Activated T-cell treated with anti-CD3 and anti-CD28 coated beads, Interleukin-2, amount 50 U/mL, for 24 hours (primary cell): ENCODE measurements at regions not wholly inside any gene's neighbourhood (a gene's known extent, or its start where the extent isn't known, plus 50 kb on each side); places are given as distances from the start of the nearest gene placed in this dataset.

Experiments
- DNase-seq: peaks from one replicate; pipeline ENCODE4 v3.0.0-alpha.2; 2020
- H3K27ac Mint-ChIP-seq: 2 replicates; pipeline ENCODE4 v1.8.0; 2020; ENCODE audit warnings: mild to moderate bottlenecking, mixed read lengths
- H3K27me3 Mint-ChIP-seq: 2 replicates; pipeline ENCODE4 v1.8.0; 2020; ENCODE audit warnings: mixed read lengths
- H3K36me3 Mint-ChIP-seq: 2 replicates; pipeline ENCODE4 v1.8.0; 2020; ENCODE audit warnings: low read depth, mixed read lengths
- H3K4me1 Mint-ChIP-seq: 2 replicates; pipeline ENCODE4 v1.8.0; 2020; ENCODE audit warnings: low read depth, mixed read lengths
- H3K4me3 Mint-ChIP-seq: 2 replicates; pipeline ENCODE4 v1.8.0; 2020; ENCODE audit warnings: mild to moderate bottlenecking, moderate library complexity, mixed read lengths
- H3K9me3 Mint-ChIP-seq: 2 replicates; pipeline ENCODE4 v1.8.0; 2020; ENCODE audit warnings: mixed read lengths

- Mint-ChIP-seq H3K4me1 (no peaks in the 10 kb centered on the region), H3K9me3 (no peaks in the 10 kb centered on the region), H3K27ac (no peak overlapping the region)
Measured at GRCh38 chr16:85428899-85429775, 184.0 kb upstream of the GSE1 start.

DNA sequence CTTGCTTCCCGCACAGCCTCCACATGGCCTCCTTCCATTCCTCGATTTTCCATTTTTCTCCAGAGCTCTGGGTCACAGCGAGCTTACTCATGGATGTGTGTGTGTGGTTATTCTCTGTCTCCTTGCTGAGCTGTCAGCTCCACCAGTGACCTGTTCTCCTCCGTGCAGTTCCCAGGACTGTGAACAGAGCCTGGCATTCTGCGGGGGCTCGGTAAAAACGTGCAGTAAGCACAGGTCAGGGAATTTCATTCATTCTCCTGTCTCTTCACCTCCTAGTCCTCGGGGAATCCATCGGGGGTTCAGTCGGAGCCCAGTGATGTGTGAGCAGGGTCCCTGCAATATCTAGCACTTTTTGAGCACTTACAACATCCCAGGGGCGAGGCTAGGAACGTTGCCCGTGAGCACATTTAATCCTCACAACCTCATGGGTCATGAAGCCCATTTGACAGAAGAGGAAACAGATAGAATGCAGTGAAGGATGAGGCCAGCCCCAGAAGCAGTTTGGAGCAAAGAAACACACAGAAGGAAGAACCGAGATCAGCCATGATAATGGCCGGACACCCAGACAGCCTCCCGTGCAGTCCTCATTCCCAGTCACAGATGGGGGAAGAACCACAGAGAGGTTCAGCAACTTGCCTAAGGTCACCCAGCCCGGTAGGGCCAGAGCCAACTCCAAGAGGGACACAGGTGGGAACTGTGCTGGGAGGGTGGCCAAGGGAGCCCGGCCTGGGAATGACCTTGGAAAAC, 183.2 kb upstream of the GSE1 start:
- H3K9me3 Mint-ChIP-seq, result no peaks in the 10 kb centered on the region
- no peak overlapping the region for H3K4me3 Mint-ChIP-seq
- no peaks in the 10 kb centered on the region for H3K4me1 Mint-ChIP-seq
- no peaks in the 10 kb centered on the region for H3K36me3 Mint-ChIP-seq
- no peaks in the 10 kb centered on the region for H3K27me3 Mint-ChIP-seq
- no peak overlapping the region for H3K27ac Mint-ChIP-seq
- DNase-seq, result no peak

More at GRCh38 chr16:85428899-85429775, 184.0 kb upstream of the GSE1 start:
- DNase-seq, result peak; percentile 20
- Mint-ChIP-seq H3K4me3 (no peak overlapping the region), H3K36me3 (no peaks in the 10 kb centered on the region), H3K27me3 (no peaks in the 10 kb centered on the region)

DNA sequence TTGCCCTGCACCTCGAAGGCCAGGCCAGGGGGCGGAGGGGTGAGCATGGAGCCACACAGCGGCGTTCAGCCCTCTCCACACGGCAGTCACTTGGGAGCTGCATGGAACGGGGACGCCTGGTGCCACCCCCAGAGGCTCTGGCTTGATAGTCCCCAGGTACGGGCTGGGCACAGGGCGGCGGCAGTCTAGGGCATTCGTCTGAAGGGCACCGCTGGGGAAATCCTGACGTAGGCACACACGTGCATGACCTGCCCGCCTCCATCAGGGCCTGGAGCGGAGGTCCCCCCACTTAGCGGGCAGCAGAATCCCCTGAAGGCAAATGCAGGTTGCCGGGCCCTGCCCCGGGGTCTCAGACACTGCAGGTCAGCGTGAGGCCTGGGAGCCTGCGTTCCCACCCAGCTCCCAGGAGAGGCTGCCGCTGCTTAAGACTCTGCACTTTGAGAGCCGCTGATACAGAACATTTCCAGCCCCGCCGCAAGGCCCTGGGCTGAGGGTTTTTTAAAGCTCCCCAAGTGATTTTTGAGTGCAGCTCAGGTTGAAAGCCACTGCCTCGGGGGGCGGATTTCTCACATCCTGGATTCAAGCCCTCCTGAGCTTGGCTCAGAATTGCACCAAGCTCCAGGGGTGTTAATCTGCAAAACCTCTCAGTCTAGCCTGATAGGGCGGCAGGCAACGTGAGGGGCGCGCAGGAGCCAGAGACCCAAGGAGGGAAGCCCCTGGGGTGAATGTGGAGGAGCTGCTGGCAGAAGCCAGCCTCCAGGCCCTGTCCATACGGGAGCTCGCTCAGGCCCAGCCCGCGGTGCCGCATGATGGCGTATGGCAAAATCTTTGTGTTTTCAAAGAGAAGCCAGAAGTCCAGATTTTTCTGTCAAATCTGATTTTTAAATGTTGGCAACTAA, 182.3 kb upstream of the GSE1 start:
- H3K9me3 Mint-ChIP-seq, result no peaks in the 10 kb centered on the region
- H3K27me3 Mint-ChIP-seq, result no peaks in the 10 kb centered on the region
- no peaks in the 10 kb centered on the region for H3K4me1 Mint-ChIP-seq
- no peaks in the 10 kb centered on the region for H3K36me3 Mint-ChIP-seq
- no peak for DNase-seq
- H3K4me3 Mint-ChIP-seq, result no peak overlapping the region
- no peak overlapping the region for H3K27ac Mint-ChIP-seq

DNA sequence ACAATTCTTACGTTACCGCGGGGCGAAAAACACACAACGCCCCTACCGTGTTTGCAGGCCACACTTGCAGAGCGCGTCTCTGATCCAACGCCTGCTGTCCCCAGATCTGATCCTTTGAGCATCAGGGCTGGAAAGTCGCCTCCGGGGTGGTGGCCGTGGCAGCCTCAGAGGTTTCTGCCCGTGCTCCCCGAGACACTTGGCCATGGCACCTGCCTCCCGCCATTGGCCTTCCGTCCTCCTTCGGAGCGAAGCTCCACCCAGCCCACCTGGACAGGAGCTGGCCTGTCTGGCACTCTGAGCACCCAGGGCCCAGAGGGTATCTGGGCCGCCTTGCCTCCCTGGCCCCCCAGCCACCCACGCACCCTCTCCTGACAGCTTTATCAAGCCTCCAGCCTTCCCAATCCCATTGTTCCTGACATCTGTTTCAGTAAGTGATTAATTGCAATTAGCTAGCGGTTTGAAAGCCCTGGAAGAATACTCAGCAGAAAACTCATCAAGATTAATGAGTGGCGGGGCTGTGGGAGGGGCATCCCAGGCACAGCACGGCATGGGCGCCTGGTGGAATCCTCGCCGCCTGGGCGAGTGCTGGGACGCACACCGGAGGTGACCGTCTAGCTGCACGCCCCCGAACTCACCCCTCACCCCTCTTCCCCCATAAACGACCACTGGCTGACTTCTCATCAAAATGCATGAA, 181.5 kb upstream of the GSE1 start:
- H3K27ac Mint-ChIP-seq, result no peak overlapping the region
- H3K27me3 Mint-ChIP-seq, result no peaks in the 10 kb centered on the region
- no peaks in the 10 kb centered on the region for H3K36me3 Mint-ChIP-seq
- H3K4me3 Mint-ChIP-seq, result no peak overlapping the region
- no peak for DNase-seq
- H3K9me3 Mint-ChIP-seq, result no peaks in the 10 kb centered on the region
- H3K4me1 Mint-ChIP-seq, result no peaks in the 10 kb centered on the region

DNA sequence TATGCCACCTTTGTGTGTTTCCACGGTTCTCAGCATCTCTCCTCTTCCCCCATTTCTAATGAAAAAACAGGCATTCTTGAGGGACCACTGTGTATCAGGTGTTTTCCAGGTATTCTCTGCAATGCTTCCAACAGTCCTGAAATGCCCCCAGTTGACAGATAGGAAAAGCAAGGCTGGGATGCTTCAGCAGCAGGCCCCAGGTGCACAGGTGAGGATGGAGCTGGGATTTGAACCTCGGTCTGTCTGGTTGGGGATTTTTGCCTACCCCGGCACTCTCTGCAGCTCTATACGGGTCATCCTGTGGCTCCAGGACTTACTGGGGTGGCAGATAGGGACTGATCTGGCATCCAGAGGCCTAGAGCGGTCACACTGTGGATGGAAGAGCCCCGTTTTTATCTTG, 180.5 kb upstream of the GSE1 start:
- Mint-ChIP-seq H3K27me3 (no peaks in the 10 kb centered on the region), H3K4me1 (no peaks in the 10 kb centered on the region), H3K27ac (no peak overlapping the region), H3K9me3 (no peaks in the 10 kb centered on the region), H3K36me3 (no peaks in the 10 kb centered on the region), H3K4me3 (no peak overlapping the region)
- no peak for DNase-seq

DNA sequence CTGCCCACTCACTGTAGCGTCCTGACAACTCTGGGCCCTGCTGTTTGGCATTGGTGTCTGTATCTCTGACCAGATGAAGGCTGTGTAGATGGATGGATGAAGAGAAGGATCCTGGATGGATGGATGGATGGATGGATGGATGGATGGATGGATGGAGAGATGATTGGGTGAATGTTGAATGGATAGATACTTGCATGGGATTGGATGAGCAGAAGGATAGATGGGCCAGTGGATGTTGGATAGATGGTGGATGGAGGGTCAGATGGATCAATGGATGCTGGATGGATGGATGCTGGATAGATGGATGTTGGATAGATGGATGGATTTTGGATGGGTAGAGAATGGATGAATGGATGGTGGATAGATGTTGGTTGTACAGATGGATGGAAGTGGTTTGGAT, 179.6 kb upstream of the GSE1 start:
- Mint-ChIP-seq H3K27ac (no peak overlapping the region), H3K4me1 (no peaks in the 10 kb centered on the region), H3K4me3 (no peak overlapping the region), H3K9me3 (no peaks in the 10 kb centered on the region), H3K27me3 (no peaks in the 10 kb centered on the region), H3K36me3 (no peaks in the 10 kb centered on the region)
- DNase-seq, result no peak

DNA sequence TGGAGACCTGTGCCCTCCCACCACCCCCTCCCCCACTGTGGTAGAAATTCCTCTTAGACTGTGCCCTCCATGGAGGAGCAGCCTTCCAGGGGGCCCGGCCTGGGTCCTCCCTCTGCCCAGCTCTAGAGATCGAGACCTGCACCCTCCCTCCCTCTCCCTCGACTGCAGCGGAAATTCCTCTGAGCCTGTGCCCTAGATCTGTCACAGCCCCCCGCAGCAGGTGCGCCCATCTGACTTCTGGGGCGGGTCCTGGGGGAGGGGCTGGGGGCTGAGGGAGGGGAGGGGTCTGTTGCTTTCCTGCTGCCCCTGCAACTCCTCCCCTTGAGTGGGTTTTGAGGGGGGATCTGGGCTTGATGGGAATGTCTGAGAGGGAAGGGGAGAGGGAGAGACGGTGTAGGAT, 177.8 kb upstream of the GSE1 start:
- no peaks in the 10 kb centered on the region for H3K4me1 Mint-ChIP-seq
- no peaks in the 10 kb centered on the region for H3K9me3 Mint-ChIP-seq
- H3K27me3 Mint-ChIP-seq, result no peaks in the 10 kb centered on the region
- H3K4me3 Mint-ChIP-seq, result no peak overlapping the region
- no peak overlapping the region for H3K27ac Mint-ChIP-seq
- H3K36me3 Mint-ChIP-seq, result no peaks in the 10 kb centered on the region
- DNase-seq, result no peak

DNA sequence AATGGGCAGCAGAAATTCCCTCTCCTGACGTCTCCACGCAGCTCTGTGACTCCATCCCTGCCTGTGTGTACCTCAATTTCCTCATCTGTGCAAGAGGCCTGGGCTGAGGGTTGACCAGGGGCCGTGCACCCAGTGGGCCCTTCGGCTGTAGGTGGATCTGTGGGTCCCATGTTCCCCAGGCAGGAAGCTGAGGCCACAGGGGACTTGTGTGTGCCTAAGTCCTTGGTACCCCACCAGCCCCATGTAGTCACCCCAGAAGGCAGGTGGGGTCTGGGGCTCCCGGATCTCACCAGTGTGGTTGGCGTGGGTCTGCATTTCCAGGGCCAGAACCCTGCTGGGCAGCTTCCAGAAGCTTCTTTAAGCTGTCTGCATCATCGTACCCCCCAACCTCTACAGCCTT, 177.4 kb upstream of the GSE1 start:
- Mint-ChIP-seq H3K27me3 (no peaks in the 10 kb centered on the region), H3K27ac (no peak overlapping the region), H3K9me3 (no peaks in the 10 kb centered on the region), H3K4me3 (no peak overlapping the region), H3K36me3 (no peaks in the 10 kb centered on the region), H3K4me1 (no peaks in the 10 kb centered on the region)
- DNase-seq, result no peak

DNA sequence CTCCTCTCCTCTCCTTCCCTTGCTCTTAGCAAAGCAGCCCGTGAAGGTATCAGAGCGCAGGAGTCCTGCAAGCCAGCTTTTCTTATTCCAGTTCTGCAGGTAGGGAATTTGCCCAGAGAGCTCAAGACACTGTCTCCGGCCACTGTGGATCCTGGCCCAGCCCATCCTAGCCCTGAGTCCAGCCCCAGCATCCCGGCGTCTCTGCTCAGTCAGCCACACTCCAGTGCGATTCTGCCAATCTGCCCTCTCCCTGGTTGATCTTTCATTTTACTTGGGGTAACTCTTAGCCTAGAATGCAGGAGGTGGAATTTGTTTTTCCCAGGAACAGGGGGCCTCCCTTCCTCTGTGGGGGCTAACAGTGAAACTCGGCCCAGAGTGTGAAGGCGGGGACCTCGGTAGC, 176.9 kb upstream of the GSE1 start:
- no peaks in the 10 kb centered on the region for H3K9me3 Mint-ChIP-seq
- no peaks in the 10 kb centered on the region for H3K36me3 Mint-ChIP-seq
- no peaks in the 10 kb centered on the region for H3K27me3 Mint-ChIP-seq
- no peaks in the 10 kb centered on the region for H3K4me1 Mint-ChIP-seq
- H3K27ac Mint-ChIP-seq, result no peak overlapping the region
- no peak for DNase-seq
- no peak overlapping the region for H3K4me3 Mint-ChIP-seq

DNA sequence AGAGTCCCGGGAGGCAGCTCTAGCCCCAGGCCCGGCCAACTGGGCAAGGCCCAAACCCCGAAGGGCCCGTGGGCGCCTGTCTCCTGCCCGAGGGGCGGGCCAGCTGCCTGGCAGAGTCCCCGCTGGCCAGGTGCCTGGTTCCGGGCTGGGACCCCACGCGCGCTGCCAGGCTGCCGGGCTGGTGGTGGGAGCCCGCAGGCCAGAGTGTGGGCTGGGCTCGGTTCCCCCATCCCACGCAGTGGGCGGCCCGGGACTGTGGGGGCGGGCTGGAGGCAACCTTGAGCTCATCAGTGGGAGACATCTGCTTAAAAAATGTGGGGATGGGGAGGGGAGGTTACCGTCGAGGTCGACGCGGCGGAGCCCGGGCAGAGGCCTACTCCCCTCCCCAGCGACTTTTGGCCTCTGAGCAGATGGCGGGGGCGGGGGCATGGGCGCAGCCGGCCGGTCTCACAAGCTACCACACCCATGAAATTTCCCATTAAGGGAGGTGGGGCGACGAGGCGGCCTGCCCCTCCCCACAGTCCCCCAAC, 176.4 kb upstream of the GSE1 start:
- no peaks in the 10 kb centered on the region for H3K27me3 Mint-ChIP-seq
- H3K36me3 Mint-ChIP-seq, result no peaks in the 10 kb centered on the region
- H3K27ac Mint-ChIP-seq, result no peak overlapping the region
- H3K4me1 Mint-ChIP-seq, result no peaks in the 10 kb centered on the region
- H3K9me3 Mint-ChIP-seq, result no peaks in the 10 kb centered on the region
- no peak for DNase-seq
- H3K4me3 Mint-ChIP-seq, result no peak overlapping the region

DNA sequence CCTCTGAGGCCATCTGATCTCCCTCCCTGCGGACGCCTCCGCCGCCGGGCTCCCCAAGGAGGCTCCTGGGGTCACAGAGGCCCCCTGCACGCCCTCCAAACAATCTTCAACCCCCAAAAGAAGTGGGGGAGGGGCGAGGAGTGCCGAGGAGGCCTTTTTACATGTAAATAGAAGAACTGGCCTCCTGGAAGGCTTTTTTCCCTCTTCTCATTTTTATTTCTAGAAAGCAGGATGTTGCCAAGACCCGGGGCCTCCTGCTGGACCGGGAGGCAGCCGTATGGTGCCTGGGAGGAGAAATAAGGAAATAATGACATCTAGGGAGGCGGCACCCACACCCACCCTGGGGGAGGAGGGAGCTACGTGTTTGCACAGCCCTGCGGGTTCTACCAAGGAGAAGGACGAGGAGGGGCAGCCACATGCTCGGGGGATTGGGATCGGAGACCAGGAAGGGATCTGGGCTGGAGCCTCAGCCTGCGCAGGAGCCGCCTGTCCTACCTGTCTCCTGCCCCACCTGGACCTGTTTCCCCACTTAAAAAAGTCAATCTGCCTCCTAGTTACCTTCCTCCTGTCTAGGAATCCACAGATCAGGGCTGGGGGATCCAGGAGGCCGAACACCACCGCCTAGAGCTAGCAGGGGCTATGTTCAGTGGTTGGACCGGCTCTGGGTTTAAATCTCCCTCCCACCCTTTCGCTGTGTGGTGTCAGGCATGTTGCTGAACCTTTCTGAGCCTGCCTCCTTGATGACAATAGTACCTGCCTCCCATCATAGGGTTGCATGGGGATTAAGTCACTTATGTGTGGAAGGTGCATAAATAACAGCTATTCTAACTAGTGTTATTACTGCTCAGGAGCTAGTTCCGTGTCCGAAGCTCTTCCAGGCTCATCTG, 175.7 kb upstream of the GSE1 start:
- Mint-ChIP-seq H3K36me3 (no peaks in the 10 kb centered on the region), H3K27me3 (no peaks in the 10 kb centered on the region)
- DNase-seq, result no peak

DNA sequence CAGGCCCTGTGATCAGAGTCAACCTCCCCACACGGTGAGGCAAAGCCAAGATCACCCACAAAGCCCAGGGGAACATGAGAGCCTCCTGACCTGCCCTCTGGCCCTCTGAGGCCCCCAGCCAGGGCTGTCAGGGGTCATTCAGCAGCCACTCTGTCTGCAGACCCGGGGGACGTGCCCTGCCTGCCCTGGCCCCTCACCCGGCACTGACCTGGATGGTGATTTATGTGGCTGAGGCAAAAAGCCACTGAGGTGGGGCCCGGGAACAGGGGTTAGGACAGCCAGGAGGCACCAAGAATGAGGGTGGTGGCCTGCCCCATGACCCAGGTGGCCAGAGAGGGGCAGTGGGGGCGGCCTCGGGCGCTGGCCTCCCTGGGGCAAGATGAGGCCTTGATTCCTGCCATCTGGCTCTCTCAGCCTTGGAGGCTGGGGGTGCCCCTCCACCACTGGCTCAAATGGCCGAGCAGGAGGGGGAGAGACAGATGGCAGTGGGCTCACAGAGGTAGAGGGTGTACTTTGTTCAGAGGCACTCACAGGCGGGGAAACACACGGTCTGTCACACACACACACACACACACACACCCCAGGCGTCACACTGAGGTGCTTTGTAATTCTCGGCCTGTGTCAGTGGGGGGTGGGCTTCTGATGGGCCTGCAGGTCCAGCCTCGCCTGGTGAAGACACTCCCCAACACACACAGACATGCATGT, 174.0 kb upstream of the GSE1 start:
- no peak for DNase-seq
- no peaks in the 10 kb centered on the region for H3K36me3 Mint-ChIP-seq
- no peaks in the 10 kb centered on the region for H3K9me3 Mint-ChIP-seq
- H3K4me1 Mint-ChIP-seq, result no peaks in the 10 kb centered on the region
- H3K27me3 Mint-ChIP-seq, result no peaks in the 10 kb centered on the region
- H3K27ac Mint-ChIP-seq, result no peak overlapping the region
- H3K4me3 Mint-ChIP-seq, result no peak overlapping the region

More for the DNA sequence above, 175.7 kb upstream of the GSE1 start:
- Mint-ChIP-seq H3K27ac (no peak overlapping the region), H3K9me3 (no peaks in the 10 kb centered on the region), H3K4me1 (no peaks in the 10 kb centered on the region), H3K4me3 (no peak overlapping the region)

DNA sequence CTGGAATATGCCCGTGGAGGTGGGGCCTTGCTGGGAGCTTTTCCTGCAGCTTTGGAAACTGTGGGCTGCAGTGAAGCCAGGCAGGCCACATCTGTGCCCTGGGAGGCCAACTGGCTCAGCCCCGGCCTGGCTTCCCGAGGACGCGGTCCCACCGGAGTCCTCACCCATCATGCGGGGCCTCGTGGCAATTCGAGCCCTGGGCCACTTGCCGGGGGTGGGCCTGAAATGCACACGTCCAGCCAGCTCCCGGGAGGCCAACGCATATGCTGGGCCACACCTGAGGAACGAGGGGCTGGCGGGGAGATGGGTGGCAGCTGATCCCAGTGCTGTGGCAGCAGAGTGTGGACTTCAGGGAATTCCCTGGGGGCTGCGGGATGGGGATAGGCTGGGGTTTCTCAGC, 172.4 kb upstream of the GSE1 start:
- DNase-seq, result no peak
- Mint-ChIP-seq H3K27me3 (no peaks in the 10 kb centered on the region), H3K4me1 (peaks cover 3% of the 10 kb centered on the region), H3K4me3 (no peak overlapping the region), H3K36me3 (no peaks in the 10 kb centered on the region), H3K27ac (no peak overlapping the region), H3K9me3 (no peaks in the 10 kb centered on the region)
